GM21381 (cell line): ENCODE measurements at regions not wholly inside any gene's neighbourhood (a gene's known extent, or its start where the extent isn't known, plus 50 kb on each side); places are given as distances from the start of the nearest gene placed in this dataset.

ENCODE experiments used
- ATAC-seq: cut with Tn5 transposase; IDR thresholded peaks from one replicate; pipeline ENCODE4 v1.9.1; 2021; ENCODE audit warnings: mild to moderate bottlenecking, moderate library complexity; ENCODE audit not compliant: unreplicated experiment

DNA sequence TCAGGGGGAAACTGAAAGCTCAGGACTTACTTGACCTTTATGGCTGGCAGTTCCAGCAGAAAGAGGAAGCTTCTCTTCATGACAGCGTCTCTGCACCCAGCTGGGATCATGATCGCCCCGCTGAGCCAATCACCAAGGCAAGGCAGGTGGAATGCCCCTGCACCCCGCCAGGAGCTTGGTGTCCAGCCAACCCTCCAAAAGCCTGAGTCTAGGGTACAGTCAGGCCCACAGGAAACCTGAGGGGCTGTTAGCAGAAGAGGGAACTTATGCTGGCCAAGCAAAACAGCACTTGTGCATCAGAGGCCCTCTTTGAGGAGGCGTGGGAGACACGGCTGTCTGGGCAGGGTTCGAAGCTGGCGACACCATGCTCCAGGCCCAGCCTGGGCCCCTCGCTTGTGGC is 188.3 kb upstream of the GMDS start:
- no peak for ATAC-seq

DNA sequence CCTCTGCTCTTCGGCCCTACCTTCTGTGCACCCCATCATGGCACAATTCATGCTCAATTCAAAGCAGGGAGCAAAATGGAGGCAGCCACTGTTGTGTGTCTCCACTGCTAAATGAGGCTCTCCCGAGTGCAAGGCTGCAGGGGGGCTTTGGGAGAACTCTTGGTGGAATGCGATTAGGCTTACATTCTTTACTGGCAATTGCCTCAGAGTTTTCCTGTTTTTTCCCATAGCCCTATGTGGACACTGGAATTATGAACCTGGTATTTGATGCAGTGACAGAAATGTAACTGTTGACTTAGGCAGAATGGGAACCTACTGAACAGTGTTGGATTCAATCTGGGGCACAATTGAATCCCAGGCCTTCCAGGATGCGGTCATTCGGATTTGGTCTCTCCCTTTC is 187.9 kb upstream of the GMDS start:
- no peak for ATAC-seq

DNA sequence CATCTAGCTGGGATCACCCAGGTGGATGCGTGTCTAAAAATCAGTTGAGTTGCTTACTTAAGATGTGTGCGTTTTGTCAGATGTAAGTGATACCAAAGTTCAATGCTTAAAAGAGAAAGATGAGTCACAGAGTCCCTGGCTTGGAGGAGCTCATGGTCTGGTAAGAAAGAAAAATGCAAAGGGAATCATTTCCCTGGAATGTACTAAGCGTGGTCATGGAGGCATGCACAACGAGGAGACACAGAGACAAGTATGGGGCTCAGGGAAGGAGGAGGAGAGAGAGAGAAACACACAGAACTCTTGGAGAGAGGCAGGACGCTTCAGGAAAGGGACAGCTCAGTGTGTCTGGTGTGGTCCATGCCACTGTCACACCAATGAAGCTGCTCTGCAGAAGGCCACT is 186.9 kb upstream of the GMDS start:
- no peak for ATAC-seq

DNA sequence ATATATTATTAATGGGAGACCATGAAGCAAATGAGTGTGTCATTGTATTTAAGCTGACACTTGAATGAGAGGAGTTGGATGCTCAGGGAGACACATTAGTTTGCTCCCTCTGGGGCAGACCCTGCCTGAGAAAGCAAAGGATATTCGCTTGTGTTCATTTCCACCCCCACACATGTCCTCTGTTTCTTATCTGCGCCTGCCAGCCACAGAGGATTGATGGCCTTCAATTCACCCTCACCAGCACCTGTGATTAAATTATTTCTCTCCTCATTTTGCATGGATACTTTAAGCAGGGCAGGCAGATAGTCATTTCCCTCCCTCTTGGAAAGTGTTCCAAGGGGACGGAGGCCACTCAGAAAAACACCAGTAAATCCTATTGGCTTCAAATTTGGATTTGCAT is 185.2 kb upstream of the GMDS start:
- no peak for ATAC-seq

DNA sequence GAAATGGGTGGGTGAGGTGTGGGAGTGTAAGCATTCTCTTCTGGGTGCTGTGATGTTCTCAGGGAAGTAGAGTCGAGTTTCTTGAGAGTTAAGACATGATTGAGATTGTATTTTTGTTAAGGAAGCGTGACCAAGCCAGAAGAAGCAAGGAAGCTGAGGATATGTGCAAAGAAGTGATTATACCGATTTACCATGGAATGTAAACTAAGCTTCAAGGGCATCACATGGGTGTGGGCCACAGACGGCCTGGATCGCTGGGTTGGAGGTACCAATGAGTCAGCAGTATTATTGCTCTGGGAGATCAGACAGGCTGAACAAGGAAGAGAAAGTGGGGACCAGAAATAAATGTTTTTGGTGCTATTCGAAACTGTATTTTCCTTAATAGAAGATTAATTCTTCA is 184.1 kb upstream of the GMDS start:
- no peak for ATAC-seq

DNA sequence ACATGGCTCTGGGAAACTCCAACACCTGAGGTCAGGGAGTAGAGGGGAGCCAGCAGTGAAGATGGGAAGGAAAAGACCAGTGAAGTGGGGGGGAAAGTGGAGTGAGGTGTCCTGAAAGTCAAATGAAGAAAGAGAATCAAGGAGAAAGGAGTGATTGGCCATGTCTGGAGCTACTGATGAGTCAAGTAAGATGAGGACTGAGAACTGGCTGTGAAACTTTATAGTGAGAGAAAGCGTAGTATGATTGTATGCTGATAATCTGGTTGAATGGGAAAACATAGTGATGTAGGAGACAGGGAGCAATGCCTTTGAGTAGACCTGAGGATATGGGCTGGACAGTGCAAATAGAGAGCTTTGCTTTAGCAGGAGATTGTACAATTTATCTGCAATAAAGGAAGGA is 183.6 kb upstream of the GMDS start:
- no peak for ATAC-seq

DNA sequence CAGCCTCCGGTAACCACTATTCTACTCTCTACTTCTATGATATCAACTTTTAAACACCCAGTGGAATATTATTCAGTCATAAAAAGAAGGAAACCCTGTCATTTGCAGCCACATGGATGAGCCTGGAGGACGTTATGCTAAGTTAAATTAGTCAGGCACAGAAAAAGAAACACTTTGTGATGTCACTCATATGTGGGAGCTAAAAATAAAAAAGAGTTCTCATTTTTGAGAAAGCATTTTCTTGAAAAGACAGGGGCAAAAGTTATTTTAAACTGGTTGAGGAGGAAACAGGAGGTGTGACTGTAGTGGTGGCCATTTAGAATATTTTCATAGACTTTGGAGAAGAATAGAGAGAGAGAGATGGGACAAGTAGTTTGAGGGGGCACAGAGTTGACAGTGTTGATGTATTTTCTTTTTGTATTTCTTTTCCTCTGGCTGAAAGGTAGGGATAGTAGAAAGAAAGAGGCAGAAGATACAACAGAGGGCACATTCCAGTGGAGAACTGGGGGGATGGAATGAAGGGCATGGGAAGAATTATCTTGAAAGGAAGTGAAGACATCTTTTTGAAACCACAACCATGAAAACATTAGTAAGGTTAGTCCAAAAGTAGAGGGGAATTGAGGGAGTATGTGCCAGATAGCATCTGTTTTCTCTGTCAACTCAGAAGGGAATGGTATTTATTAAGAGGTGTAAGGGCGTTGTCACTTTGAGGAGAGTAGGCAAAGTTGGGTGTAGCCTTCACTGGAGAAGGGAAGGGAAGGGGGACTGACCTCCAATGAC is 181.3 kb upstream of the GMDS start:
- ATAC-seq: no peak

DNA sequence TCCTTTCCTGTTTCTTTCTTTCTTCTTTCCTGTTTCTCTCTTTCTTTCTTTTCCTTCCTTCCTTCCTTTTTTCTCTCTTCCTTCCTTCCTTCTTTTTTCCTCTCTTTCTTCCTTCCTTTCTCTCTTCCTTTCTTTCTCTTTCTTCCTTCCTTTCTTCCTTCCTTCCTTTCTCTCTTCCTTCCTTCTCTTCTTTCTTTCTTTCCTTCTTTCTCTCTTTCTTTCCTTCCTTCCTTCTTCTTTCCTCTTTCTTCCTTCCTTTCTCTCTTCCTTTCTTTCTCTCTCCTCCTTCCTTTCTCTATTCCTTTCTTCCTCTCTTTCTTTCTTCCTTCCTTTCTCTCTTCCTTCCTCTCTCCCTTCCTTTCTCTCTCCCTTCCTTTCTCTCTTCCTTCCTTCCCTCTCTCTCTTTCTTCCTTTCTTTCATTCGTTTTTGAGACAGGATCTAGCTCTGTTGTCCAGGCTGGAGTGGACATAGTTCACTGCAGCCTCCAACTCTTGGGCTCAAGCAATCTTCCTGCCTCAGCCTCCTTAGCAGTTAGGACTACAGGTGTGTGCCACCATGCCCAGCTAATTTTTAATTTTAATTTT is 170.8 kb upstream of the GMDS start:
- no peak for ATAC-seq

DNA sequence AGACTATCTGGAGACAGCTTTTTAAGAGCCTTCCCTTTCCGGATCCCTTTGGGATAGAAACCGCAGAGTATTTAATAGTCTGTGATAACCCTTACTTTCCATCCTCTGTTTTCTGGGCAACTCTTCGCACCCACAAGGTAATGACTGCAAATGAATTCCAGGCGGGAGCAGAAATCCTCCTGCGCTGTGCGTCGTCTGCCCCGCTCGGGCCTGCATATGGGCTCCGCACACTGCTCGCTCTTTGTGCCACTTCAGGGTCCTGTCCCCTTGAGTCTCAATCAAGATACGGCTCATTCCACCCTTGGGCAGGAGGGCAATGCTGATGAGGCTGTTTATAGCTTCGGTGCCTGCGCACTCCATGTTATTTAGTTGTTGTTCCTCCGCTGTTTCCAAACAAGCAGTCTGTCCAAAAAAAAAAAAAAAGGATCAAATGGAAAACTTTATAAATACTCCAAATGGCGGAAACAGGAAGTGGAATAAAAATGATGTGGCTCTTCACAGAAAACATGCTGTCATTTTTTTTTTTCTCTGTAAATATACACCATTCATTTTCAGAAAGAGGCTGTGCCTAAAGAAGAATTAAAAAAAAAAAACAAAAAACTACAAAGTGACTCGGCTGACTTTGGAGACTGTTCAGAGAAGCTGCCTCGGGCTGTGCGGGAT is 169.6 kb upstream of the GMDS start:
- no peak for ATAC-seq

DNA sequence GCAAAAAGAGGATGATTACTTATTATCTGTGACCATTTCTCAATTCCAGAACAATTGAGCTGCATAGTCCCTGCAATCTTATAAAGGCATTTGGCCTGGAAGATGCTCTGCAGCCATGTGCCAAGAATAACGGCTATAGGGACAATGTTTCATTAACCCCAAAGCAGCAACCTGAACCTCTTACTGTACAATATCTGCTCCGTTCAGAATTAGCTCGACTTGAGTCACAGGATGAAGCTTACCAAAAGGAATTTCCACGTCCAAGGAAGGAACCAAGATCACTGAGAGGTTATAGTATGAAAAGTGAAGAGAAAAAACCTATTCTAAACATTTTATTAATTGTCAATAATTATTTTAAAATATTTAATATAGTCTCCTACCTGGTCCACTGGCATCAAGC is 167.3 kb upstream of the GMDS start:
- no peak for ATAC-seq

DNA sequence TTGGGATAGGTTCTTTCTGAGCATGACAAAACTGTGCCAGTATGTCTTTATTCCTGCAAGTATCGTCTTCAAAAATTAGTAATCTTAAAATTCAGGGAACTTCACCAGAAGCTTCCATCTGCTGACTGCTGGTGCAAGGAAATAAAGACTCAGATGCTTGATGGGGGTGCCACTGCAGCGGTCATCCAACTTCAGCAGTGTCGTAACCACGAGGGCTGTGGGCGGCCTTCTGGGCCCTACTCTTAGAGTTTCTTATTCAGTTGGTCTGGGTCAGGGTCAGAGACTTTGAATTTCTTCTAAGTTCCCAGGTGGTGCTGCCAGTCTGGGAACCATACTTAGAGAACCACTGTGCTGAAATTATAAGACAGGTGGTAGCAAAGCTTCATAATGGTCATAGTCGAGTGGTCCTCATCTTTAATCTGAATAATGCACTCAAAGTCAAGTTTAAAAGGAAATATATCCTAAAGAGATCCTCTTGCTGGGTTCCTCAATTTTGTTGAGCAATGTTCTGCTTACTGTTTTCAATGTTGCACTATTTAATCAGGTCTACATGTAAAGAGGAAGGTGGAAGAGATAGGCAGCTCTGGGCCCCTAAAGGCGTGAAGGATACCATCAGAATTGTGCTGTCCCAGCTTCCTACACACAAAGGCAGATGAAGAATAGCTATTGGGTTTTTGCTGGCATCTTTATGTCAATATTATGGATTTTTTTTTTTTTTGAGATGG is 165.4 kb upstream of the GMDS start:
- no peak for ATAC-seq

DNA sequence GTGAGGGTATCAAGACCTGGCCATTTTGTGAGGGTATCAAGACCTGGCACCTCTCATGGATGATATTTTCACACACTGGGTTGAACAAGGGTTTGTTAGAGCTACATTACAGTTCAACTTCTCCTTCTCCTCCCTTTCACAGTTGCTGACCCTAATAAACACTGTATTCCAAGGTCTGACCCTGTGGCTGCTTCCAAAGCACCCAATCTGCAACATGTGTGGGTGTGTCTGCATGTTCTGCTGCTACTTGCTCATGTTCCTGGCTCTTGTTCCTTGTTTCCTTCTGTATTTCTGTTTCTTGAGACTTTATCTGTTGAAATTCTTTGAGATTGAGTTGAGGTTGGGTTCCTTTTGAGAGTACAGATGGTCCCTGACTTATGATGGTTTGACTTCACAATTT is 162.1 kb upstream of the GMDS start:
- ATAC-seq: no peak

DNA sequence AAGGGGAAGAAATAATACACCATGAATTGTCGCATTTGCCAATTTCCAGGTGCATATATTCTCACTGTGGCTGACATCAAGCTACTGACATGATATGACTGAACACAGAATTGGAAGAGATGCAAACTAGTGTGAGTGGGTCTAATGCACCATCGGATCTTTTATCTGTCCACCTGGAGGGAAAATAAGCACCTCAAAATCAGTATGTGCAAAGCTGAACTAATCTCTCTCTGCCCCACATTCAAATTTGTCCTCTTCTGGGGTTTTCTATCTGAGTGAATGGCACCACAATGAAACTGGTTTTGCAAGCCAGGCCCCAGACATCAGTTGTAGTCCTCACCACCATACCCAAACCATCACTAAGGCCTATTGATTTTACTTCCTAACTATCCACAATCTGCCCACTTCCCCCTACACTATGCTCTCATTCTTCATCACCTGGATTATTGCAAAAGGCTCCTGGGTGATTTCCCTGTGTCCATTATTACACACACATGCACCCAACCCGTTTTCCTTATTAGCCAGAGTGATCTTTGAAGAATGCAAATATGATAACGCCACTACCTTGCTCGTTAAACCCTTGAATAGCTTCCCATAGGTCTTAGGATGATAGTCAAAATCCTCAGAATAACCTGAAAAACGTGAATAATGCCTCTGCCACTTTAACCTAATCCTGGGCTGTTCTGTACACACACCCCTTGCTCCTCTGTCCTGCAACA is 159.0 kb upstream of the GMDS start:
- ATAC-seq: no peak

DNA sequence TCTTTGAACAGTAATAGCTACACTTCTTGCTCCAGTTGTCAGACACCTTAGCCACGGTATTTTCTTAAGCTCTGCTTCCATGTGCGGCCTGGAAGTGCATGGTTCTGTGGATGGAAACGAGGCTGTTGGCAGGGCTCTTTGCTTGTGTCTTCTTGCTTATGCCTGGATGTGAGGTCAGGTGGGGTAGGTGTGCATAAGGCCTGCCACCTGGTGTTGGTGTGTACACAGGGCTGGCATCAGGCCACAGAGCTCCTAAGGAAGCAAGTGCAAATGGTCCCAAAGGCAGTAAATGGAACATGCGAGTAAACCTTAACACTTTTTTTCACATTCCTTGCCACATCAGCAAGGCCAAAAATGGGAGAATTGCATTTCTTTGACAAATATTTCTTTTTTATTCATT is 158.1 kb upstream of the GMDS start:
- ATAC-seq: no peak

DNA sequence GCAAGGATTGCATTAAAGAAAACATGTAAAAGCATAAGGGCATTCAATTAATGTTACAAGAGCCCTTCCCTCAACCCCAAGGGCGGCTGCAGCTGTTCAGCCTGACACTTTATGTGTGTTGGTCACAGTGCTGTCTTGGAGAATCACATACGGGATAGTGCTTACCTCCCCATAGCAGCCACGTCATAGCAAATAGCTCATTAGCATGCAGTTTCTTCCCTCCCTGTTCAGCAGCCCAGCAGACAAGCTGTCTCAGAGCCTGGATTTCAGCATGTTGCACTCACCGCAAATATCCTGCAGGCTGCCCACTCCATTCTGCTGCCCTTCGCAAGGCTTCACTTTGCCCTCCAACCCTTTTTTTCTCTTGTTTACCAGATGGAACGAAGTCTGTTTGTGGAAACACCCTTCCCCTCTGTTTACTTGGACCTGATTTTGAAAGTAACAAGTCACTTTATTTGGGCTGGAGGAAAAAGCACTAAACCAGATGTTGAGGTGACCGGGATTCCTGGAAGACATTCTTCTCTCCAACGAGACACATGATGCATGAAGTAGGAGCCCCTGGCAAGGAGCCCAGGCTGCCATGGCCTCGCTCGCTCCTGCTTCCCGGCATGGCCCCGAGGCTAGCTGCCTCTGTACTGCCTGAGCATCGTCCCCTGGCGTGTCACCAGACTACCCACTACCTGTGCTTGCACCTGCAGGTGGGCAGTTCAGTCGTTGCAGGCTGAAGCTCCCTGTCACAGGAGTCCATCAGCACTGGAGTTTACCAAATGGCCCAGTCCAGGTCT is 151.6 kb upstream of the GMDS start:
- ATAC-seq: no peak

DNA sequence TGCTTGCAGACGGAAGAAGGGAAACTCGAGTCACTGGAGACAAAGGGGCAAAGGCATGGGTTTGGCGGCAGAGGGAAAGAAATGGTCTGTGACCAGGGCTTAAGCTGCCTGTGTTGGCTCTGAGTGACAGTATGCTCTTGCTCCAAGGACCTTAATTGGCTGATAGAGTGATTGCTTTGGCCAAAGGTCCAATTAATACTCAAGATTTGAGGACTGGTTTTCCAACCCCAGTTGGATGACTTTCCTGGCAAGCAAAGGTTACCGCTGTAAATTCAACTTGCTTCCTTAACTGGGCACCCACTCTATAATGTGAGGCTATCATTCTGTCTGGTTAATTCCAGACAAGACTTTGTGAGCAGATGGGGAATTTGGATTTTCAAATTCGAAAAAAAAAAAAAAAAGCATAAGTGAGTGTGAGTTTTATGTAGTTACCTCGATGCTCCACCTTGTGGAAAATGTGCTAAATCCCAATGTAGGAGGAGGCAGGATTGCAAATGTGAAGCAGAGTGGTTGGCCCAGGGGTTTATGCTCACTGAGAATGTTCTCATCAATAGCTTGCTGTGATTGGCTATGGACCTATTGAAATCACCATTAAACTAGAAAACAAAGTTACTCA is 150.7 kb upstream of the GMDS start:
- ATAC-seq: no peak

DNA sequence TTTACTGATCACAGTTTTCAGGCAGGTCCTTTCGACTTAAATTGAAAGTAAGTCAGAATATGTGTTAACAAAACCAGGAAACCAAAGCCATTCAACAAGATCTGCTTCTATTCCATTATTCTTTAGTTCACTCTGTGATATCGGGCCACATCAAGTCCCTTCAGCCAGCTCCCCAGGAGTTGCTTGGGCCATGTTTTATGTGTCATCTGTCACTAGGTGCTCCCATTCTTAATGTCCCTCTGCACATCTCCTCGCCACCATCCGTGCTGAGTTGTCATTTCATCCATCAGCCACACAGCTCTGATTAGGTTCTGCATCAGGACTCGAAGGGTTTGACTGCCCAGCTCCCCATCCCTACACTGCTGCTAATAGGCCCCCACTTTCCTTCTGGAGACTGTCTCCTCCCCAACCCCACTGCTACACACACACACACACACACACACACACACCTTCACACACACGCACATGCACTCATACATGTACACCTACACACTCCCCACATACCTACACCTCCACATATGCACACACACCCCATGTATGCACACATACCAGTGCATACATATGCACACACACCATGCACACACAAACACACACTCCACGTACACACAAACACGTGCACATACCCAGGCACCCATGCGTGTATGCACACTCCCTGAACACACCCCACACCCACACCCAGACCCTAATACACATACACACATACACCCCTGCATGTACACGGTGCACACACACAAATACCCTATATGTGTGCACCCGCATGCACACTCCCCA is 143.3 kb upstream of the GMDS start:
- ATAC-seq: no peak

DNA sequence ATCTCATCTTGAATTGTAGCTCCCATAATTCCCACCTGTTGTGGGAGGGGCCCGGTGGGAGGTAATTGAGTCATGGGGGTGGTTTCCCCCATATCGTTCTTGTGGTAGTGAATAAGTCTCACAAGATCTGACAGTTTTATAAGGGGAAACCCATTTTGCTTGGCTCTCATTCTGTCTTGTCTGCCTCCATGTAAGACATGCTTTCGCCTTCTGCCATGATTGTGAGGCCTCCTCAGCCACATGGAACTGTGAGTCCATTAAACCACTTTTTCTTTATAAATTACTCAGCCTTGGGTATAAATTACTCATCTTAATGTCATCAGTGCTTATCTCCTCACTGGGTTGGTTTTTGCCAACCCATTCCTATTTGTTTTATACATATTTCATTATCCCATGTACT is 142.0 kb upstream of the GMDS start:
- ATAC-seq: no peak

DNA sequence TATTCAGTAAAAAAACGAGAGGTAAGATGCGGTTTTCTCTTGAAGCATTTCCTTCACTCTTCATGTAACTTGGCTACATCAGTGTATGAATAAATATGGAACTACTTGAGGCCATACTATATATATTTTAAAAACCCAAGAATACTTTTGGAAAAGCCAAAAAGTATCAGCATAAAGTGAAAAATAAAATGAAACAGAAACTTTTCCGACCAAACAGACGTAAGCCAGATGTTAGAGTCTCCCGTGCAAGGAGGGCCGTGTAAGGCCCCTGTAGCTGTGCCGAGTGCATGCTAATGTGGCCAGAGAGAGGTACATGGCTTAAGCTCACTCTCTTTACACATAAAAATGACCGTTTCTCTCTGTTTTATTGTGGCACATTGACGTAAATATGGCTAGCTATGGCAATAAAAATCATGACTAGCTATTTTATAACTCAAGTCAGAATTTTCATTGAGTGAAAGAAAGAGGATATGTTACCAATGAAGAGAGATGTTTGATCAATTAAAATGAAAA is 140.1 kb upstream of the GMDS start:
- ATAC-seq: no peak
